ENCODE measurements at regions not wholly inside any gene's neighbourhood (a gene's known extent, or its start where the extent isn't known, plus 50 kb on each side); places are given as distances from the start of the nearest gene placed in this dataset.

GRCh38 chr1:219988387-219988786 is 57.9 kb downstream of the EPRS1 start:
- TF ChIP-seq SP1 (IDR thresholded peaks at IDR 0.05; ENCODE audit: low read depth, low read length) (no peak), POLR2A (IDR thresholded peaks at IDR 0.05; ENCODE audit: control extremely low read depth in 1 of 2, low read depth in 2 of 2, low read length in 2 of 2) (no peak), EZH2 (IDR thresholded peaks at IDR 0.05; ENCODE audit: low read depth, low read length, severe bottlenecking) (no peak), CREB1 (IDR thresholded peaks at IDR 0.05) (no peak), POLR2AphosphoS5 (IDR thresholded peaks at IDR 0.05; ENCODE audit: low read depth, low read length) (no peak), KDM1A (IDR thresholded peaks at IDR 0.05; ENCODE audit: borderline replicate concordance, low read length) (no peak)
- TF ChIP-seq, protein P1, sequence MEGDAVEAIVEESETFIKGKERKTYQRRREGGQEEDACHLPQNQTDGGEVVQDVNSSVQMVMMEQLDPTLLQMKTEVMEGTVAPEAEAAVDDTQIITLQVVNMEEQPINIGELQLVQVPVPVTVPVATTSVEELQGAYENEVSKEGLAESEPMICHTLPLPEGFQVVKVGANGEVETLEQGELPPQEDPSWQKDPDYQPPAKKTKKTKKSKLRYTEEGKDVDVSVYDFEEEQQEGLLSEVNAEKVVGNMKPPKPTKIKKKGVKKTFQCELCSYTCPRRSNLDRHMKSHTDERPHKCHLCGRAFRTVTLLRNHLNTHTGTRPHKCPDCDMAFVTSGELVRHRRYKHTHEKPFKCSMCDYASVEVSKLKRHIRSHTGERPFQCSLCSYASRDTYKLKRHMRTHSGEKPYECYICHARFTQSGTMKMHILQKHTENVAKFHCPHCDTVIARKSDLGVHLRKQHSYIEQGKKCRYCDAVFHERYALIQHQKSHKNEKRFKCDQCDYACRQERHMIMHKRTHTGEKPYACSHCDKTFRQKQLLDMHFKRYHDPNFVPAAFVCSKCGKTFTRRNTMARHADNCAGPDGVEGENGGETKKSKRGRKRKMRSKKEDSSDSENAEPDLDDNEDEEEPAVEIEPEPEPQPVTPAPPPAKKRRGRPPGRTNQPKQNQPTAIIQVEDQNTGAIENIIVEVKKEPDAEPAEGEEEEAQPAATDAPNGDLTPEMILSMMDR (IDR thresholded peaks at IDR 0.05; ENCODE audit: control extremely low read depth in 1 of 3, insufficient read depth in 1 of 3, low read depth in 1 of 3, low read length in 3 of 3) = no peak
